HCT116 (cell line): ENCODE measurements at regions not wholly inside any gene's neighbourhood (a gene's known extent, or its start where the extent isn't known, plus 50 kb on each side); places are given as distances from the start of the nearest gene placed in this dataset.

Experiments
- EZH2phosphoT487 ChIP-seq: fragments of 200-600 bp; IDR thresholded peaks from 2 replicates; pipeline ENCODE4 v1.6.1; 2018; ENCODE audit warnings: antibody characterized with exemption, borderline replicate concordance
- FOSL1 ChIP-seq: IDR thresholded peaks from 2 replicates; pipeline ENCODE4 v1.6.1; 2012; ENCODE audit warnings: low read depth
- JUND ChIP-seq: IDR thresholded peaks from 2 replicates; pipeline ENCODE4 v1.6.1; 2012
- POLR2A ChIP-seq: IDR thresholded peaks from 2 replicates; pipeline ENCODE4 v1.7.0; 2011; ENCODE audit warnings: borderline replicate concordance; ENCODE audit not compliant: insufficient read depth, insufficient read length; ENCODE audit errors: extremely low read depth
- POLR2AphosphoS5 ChIP-seq: IDR thresholded peaks from 2 replicates; pipeline ENCODE4 v1.6.1; 2011; ENCODE audit warnings: mild to moderate bottlenecking, low read depth, low read length, moderate library complexity
- SP1 ChIP-seq: IDR thresholded peaks from 2 replicates; pipeline ENCODE4 v1.6.1; 2012; ENCODE audit warnings: low read depth
- SRF ChIP-seq: IDR thresholded peaks from 2 replicates; pipeline ENCODE4 v1.6.1; 2012; ENCODE audit warnings: low read depth
- YY1 ChIP-seq: IDR thresholded peaks from 2 replicates; pipeline ENCODE4 v1.6.1; 2011; ENCODE audit warnings: low read length, low read depth, moderate library complexity, mild to moderate bottlenecking; ENCODE audit not compliant: insufficient replicate concordance; ENCODE audit errors: extremely low read depth
- ZFX ChIP-seq: fragments of 450-650 bp; IDR thresholded peaks from 2 replicates; pipeline ENCODE4 v1.6.1; 2017
- TF ChIP-seq, protein P1 (sequence below), 3 experiments: fragments of 200-600 bp in 1 of 3; sonication (generic) in 1 of 3; IDR thresholded peaks in 2 of 3; conservative IDR thresholded peaks in 1 of 3; 2 replicates each; pipeline ENCODE4 v1.5.1; 2012 to 2017; ENCODE audit warnings: low read depth in 2 of 3, low read length in 2 of 3, antibody characterized with exemption in 1 of 3, borderline replicate concordance in 1 of 3, control low read depth in 1 of 3, mild to moderate bottlenecking in 1 of 3, mixed read lengths in 1 of 3, mixed run types in 1 of 3, moderate library complexity in 1 of 3; ENCODE audit not compliant: insufficient read depth in 1 of 3
- TF ChIP-seq, protein P2 (sequence below): IDR thresholded peaks from 2 replicates; pipeline ENCODE4 v1.6.1; 2012
- TF ChIP-seq, protein P3 (sequence below): IDR thresholded peaks from 2 replicates; pipeline ENCODE4 v1.6.1; 2011; ENCODE audit warnings: mild to moderate bottlenecking, low read length, moderate library complexity; ENCODE audit not compliant: insufficient replicate concordance; ENCODE audit errors: extremely low read depth
- TF ChIP-seq, protein P4 (sequence below): IDR thresholded peaks from 2 replicates; pipeline ENCODE4 v1.6.1; 2012

DNA sequence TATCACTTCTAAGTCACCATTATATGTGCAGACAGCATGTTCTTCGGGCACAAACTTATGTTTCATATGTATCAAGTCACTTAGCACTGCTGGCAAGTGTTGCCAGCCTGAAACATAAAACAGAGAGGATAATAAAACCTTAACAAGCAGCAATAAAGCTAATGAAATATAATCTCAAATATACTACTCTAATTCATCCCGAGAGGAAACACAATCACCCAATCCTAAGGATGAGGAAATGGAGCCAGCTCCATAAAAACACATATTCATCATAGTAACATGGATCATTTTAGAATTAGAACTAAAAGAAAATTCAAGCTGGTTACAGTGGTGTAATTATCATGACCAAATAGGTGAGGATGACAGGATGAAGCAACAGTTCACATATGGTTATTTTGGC lies 1072.7 kb downstream of the EPHA3 start:
- TF ChIP-seq ZFX, result no peak
- TF ChIP-seq, protein P1, sequence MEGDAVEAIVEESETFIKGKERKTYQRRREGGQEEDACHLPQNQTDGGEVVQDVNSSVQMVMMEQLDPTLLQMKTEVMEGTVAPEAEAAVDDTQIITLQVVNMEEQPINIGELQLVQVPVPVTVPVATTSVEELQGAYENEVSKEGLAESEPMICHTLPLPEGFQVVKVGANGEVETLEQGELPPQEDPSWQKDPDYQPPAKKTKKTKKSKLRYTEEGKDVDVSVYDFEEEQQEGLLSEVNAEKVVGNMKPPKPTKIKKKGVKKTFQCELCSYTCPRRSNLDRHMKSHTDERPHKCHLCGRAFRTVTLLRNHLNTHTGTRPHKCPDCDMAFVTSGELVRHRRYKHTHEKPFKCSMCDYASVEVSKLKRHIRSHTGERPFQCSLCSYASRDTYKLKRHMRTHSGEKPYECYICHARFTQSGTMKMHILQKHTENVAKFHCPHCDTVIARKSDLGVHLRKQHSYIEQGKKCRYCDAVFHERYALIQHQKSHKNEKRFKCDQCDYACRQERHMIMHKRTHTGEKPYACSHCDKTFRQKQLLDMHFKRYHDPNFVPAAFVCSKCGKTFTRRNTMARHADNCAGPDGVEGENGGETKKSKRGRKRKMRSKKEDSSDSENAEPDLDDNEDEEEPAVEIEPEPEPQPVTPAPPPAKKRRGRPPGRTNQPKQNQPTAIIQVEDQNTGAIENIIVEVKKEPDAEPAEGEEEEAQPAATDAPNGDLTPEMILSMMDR (IDR thresholded peaks at IDR 0.05 in 2 of 3, conservative IDR thresholded peaks at IDR 0.05 in 1 of 3; ENCODE audit: borderline replicate concordance in 1 of 3, insufficient read depth in 1 of 3, low read depth in 2 of 3, low read length in 2 of 3), result no peak
- no peak for TF ChIP-seq POLR2AphosphoS5
- TF ChIP-seq FOSL1, result no peak
- TF ChIP-seq, protein P2, sequence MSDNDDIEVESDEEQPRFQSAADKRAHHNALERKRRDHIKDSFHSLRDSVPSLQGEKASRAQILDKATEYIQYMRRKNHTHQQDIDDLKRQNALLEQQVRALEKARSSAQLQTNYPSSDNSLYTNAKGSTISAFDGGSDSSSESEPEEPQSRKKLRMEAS, result no peak
- TF ChIP-seq JUND, result no peak
- TF ChIP-seq, protein P3, sequence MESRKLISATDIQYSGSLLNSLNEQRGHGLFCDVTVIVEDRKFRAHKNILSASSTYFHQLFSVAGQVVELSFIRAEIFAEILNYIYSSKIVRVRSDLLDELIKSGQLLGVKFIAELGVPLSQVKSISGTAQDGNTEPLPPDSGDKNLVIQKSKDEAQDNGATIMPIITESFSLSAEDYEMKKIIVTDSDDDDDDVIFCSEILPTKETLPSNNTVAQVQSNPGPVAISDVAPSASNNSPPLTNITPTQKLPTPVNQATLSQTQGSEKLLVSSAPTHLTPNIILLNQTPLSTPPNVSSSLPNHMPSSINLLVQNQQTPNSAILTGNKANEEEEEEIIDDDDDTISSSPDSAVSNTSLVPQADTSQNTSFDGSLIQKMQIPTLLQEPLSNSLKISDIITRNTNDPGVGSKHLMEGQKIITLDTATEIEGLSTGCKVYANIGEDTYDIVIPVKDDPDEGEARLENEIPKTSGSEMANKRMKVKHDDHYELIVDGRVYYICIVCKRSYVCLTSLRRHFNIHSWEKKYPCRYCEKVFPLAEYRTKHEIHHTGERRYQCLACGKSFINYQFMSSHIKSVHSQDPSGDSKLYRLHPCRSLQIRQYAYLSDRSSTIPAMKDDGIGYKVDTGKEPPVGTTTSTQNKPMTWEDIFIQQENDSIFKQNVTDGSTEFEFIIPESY, result no peak
- TF ChIP-seq, protein P4, sequence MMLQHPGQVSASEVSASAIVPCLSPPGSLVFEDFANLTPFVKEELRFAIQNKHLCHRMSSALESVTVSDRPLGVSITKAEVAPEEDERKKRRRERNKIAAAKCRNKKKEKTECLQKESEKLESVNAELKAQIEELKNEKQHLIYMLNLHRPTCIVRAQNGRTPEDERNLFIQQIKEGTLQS, result no peak
- no peak for TF ChIP-seq YY1
- no peak for TF ChIP-seq EZH2phosphoT487
- no peak for TF ChIP-seq SP1
- no peak for TF ChIP-seq POLR2A
- no peak for TF ChIP-seq SRF
